NCI-H524 treated with DMSO at 0.1 percent for 48 hours (cell line): ENCODE measurements at regions not wholly inside any gene's neighbourhood (a gene's known extent, or its start where the extent isn't known, plus 50 kb on each side); places are given as distances from the start of the nearest gene placed in this dataset.

Experiments
- DNase-seq: peaks from one replicate; lab custom pipeline; 2025; lab: John Stamatoyannopoulos, UW

GRCh38 chr10:128934492-128934891, 532.5 kb upstream of the MGMT start:
- no peak for DNase-seq

GRCh38 chr10:128936392-128936791, 530.6 kb upstream of the MGMT start:
- no peak for DNase-seq

GRCh38 chr10:128938558-128938957, 528.5 kb upstream of the MGMT start:
- no peak for DNase-seq

GRCh38 chr10:128940081-128940480, 527.0 kb upstream of the MGMT start:
- DNase-seq, result no peak

GRCh38 chr10:128943111-128943510, 523.9 kb upstream of the MGMT start:
- DNase-seq, result no peak

- no peak for DNase-seq
Observed at GRCh38 chr10:128945398-128945797, 521.6 kb upstream of the MGMT start.

GRCh38 chr10:128950159-128950915, 516.7 kb upstream of the MGMT start:
- no peak for DNase-seq

- DNase-seq, result no peak
Observed at GRCh38 chr10:128950916-128951275, 516.1 kb upstream of the MGMT start.

GRCh38 chr10:128952856-128953255, 514.2 kb upstream of the MGMT start:
- DNase-seq, result no peak

GRCh38 chr10:128956149-128956548, 510.9 kb upstream of the MGMT start:
- DNase-seq, result no peak

GRCh38 chr10:128957221-128957620, 509.8 kb upstream of the MGMT start:
- DNase-seq, result no peak

- no peak for DNase-seq
Observed at GRCh38 chr10:128958834-128959690, 508.0 kb upstream of the MGMT start.

- DNase-seq, result no peak
Observed at GRCh38 chr10:128959746-128960145, 507.3 kb upstream of the MGMT start.

- no peak for DNase-seq
Observed at GRCh38 chr10:128960517-128960916, 506.5 kb upstream of the MGMT start.

- no peak for DNase-seq
Observed at GRCh38 chr10:128962182-128962581, 504.9 kb upstream of the MGMT start.

GRCh38 chr10:128963211-128964099, 503.6 kb upstream of the MGMT start:
- no peak for DNase-seq

- no peak for DNase-seq
Observed at GRCh38 chr10:128964100-128964403, 503.0 kb upstream of the MGMT start.

- no peak for DNase-seq
Observed at GRCh38 chr10:128967980-128968756, 498.9 kb upstream of the MGMT start.

- no peak for DNase-seq
Observed at GRCh38 chr10:128969551-128969950, 497.5 kb upstream of the MGMT start.

GRCh38 chr10:128971374-128972035, 495.5 kb upstream of the MGMT start:
- DNase-seq, result no peak

GRCh38 chr10:128972036-128972405, 495.0 kb upstream of the MGMT start:
- no peak for DNase-seq
